HS-5 (cell line): ENCODE measurements at regions not wholly inside any gene's neighbourhood (a gene's known extent, or its start where the extent isn't known, plus 50 kb on each side); places are given as distances from the start of the nearest gene placed in this dataset.
"Not testable (repeated sequence)": the region's sequence is repeated elsewhere in the genome, so short reads cannot be mapped to it uniquely, and the experiment has no call there.

Experiments
- DNase-seq: peaks from one replicate; pipeline ENCODE4 v3.0.0-alpha.2; 2012; ENCODE audit warnings: low read depth

DNA sequence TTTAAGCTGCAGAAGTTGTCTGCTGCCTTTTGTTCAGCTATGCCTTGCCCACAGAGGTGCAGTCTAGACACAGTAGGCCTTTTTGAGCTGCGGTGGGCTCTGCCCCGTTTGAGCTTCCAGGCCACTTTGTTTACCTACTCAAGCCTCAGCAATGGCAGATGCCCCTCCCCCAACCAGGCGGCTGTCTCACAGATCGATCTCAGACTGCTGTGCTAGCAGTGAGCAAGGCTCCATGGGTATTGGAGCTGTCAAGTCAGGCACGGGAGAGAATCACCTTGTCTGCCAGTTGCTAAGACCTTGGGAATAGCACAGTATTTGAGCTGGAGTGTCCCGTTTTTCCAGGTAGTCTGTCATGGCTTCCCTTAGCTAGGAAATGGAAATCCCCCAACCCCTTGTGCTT, 587.8 kb upstream of the CLINT1 start:
- DNase-seq: not testable (repeated sequence)

DNA sequence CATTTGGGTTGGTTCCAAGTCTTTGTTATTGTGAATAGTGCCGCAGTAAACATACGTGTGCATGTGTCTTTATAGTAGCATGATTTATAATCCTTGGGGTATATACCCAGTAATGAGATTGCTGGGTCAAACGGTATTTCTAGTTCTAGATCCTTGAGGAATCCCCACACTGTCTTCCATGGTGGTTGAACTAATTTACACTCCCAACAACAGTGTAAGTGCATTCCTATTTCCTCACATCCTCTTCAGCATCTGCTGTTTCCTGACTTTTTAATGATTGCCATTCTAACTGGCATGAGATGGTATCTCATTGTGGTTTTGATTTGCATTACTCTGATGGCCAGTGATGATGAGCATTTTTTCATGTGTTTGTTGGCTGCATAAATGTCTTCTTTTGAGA, 580.3 kb upstream of the CLINT1 start:
- DNase-seq: not testable (repeated sequence)

- DNase-seq: no peak
These were observed 577.5 kb upstream of the CLINT1 start for GRCh38 chr5:158436271-158437065.

DNA sequence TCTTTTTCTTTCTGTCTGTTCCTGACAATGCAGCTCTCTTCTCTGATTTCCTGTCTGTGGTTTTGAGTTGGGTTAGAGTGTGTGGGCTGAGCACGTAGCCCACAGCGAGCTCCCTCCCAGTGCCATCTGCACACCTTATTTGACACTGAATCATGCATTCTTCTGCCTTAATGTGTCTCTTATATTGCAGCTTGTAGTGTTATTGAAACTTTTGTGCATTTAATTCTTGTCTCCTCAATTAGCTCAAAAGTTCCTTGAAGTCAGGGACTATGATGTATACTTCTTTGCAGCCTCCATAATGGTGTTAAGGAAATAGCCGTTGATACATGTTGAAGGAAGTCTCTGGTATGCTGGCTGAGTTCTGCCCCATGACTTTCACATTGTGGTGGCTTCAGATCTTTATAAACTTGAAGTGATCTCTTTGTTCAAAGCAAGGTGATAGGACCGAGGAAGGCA, 576.2 kb upstream of the CLINT1 start:
- DNase-seq: no peak

GRCh38 chr5:158434749-158435148, 575.8 kb upstream of the CLINT1 start:
- no peak for DNase-seq

DNA sequence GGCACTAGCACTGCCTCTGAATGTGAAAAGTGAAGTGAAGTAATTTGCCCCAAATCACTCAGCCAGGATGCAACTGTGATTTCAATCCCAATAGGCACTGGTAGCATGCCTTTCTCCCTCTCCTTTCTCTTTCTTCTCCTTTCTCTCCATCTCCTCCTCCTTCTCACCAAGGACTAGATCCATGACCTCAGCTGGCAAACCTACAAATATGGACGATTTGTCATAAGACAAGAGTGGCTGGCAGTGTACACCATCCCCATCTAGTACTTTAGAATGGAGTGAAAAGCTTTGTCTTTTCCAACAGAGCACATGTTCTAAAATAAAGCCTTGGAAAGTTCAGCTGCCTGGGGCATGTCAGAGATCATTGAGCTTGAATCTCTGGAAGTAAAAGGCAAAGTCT, 574.7 kb upstream of the CLINT1 start:
- DNase-seq: no peak

DNA sequence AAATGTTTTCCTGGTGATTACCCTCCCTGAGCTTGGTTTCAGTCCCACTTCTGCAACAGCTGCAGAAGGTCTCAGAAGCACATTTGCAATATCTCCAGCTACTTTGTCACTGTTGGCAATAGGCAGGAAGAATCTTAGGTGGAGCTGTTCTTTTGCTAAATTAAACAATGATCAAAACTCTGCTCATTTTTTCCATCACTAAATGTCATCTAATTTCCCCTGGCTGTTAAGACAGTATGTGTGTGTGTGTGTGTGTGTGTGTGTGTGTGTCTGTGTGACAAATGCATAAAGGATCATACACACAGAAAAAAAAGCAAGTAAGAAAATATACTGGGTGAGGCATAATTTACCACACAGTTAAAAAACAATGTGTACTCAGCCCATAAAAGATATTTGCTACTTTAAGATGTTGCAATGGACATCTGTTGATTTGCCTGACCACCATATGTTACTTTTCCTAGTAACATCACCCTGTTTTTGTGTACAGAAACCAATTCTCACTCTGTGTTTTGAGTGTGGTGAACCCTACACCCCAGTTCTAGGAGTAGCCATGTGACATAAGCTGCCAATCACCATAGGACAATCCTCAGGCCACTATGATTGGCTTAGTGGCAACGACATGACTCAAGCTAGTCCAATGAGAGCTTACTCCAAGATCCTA, 572.6 kb upstream of the CLINT1 start:
- no peak for DNase-seq

DNA sequence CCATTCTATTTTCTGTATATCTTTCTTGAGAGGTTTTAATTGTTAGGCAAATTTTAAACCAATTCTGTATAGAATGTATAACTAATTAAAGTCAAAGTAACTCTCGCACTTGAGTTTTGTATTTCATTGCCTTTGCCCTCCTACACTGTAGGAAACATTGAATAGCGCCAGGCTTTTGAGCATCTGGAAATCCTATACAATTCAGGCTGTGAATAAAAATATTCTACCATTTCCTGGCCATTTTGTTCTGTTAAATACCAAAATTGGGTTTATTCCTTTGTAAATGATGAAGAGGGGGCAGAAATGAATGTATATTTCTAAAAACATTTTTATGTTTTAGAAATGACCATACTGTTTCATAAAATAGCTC, 571.8 kb upstream of the CLINT1 start:
- no peak for DNase-seq

DNA sequence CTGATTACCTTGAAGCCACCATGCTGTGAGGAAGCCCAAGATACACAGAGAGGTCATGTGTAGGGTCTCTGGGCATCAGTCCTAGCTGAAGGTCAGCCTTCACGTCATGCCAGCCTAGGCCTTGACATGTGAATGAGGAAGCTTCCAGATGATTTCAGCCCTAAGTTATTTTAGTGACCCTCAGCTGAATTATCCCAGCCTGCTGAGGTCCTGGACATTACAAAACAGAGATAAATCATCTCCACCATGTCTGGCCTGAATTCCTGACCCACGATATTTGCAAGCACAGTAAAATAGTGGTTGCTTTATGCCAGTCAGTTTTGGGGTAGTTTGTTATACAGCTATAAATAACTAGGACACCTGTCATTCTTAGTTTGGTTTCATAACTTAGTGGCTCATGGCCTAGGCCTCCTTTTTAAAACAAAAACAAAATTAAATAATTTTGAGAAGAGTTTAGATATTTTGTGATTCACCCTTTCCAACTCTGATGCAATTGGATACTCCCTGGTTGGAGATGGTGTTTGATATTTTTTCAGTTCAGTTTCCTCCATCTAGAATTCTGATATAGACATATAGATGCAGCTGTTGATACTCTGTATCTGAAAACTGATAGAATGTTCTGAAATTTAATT, 571.3 kb upstream of the CLINT1 start:
- DNase-seq: no peak

GRCh38 chr5:158429564-158429963, 570.6 kb upstream of the CLINT1 start:
- no peak for DNase-seq

DNA sequence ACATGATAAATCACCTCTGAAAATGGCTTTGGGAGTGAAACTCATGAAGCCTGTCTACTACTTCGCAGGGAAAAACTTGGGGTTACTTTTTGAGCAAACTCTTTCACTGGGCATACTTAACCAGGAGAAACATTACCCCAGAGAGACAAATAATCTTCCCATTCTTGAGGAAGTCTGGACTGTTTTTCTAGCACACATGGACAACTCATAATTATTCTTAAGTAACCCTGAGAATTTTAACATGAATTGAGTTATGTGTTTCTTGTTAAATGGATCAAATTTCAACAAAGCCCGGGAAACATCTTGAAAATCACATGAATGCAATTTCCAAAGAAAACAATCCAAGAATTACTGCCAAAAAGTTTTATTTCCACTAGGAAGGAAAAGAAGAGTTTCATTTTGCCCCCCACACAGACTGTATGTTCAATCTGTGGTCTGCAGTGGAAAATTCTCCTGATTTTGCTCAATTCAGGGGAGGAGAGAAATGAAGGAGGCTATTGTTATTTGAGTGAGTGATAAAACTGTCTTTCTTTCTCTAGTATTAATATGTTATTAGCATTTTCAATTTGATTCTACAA, 564.8 kb upstream of the CLINT1 start:
- no peak for DNase-seq

- DNase-seq: no peak
These were observed 563.9 kb upstream of the CLINT1 start for GRCh38 chr5:158422653-158423515.

DNA sequence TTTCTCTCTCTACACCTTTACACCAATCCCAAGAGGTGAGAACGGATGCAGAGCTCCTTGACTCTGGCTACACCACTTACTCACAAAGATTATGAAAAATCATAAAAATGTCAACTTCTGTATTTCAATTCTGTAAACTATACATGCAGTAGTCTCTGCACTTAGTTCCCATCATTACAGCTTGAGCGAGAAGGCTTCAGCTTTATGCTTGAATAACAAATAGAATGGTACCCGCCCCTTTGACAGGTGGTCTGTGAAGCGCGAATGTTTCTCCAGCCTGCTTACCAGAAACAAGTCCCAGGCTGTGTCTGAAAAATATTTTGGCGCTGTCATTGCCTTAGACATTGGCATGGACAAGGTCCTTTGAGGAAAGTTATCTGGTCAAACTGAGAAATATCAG, 562.4 kb upstream of the CLINT1 start:
- DNase-seq: no peak

GRCh38 chr5:158419186-158419585, 560.2 kb upstream of the CLINT1 start:
- DNase-seq: no peak

DNA sequence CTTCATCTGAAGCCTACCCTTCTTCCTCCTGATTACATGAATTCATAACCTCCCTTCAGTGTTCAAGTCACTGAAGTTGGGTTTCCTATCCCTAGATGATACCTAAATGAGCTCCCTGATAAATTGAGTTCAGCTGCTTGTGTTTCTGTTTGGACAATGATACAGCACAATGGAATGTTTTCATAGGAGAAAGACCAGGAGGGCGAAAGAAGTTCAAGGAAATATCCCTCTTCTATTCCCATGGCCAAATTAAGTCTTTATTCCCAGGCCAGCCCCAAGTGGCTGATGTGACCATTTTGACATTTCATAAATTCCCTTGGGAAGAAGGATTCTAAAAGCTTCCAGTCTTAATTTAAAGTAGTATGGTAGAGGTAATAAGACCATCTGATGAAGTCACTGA, 555.8 kb upstream of the CLINT1 start:
- no peak for DNase-seq

DNA sequence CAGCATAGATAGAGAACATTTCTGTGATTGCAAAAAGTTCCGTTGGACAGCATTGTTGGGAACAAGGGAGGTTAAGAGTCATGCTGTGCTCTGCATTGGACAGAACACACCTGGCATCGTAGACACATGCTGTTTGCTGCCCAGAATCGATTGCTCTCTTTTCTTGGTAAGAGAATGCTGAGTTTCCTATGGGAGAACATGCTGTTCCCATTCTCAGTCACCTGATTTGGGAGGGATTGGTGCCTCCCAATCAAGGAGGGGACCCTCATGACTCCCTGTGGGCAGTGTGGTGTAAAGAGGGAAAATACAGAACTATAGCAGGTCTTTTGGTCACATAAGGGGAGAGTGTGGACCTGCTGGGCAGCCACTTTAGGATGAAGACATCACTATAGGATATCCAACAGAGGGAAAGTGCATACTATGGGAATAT, 555.4 kb upstream of the CLINT1 start:
- DNase-seq: no peak

DNA sequence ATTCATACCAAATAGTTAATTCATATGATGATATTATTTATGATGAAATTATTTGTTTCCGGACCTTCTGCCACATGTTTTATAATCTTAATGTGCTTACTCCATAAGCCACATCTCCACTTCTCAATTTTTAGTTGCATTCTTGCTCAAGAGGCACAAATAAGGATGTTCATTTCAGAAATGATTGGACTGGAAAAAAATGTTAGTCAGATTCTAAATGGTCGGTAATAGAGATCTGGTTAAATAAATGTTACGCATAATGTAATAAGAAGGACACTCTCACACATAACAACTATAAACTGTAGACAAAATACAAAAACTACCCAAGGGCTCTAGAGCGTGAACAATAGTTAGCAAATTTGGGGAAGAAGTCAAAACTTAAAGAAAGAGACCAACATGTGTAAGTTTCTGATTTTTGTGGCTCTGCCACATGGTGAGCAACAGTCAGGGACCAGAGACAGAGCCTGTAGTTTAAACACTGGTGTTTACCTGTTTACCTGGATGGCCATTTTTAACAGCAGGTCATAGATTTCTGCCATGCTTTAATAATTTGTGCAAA, 554.3 kb upstream of the CLINT1 start:
- no peak for DNase-seq

- DNase-seq: no peak
These were observed 552.0 kb upstream of the CLINT1 start for GRCh38 chr5:158410976-158411375.

DNA sequence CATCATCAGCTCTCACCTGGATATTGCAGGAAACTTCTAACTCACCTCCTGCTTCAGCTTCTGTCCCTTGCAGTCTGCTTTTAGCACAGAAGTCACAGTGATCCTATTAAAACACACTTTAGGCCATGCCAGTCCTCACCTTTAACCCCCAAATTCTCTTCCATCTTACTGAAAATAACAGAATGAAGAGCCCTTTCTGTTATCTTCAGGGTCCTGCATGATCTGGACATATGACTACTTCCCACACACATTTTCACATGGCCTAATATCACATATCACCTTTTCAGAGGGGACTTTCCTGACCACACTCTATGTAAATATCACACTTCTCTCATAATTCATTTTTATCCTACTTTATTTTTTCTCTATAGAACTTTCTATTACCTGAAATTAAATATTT, 550.6 kb upstream of the CLINT1 start:
- no peak for DNase-seq

- DNase-seq: no peak
These were observed 548.9 kb upstream of the CLINT1 start for GRCh38 chr5:158407824-158408195.
